DMS53 treated with DMSO at 0.1 percent for 48 hours (cell line): ENCODE measurements at regions not wholly inside any gene's neighbourhood (a gene's known extent, or its start where the extent isn't known, plus 50 kb on each side); places are given as distances from the start of the nearest gene placed in this dataset.
"Not testable (repeated sequence)": the region's sequence is repeated elsewhere in the genome, so short reads cannot be mapped to it uniquely, and the experiment has no call there.

ENCODE experiments used
- DNase-seq: peaks from one replicate; lab custom pipeline; 2025; ENCODE audit not compliant: unreplicated experiment; lab: John Stamatoyannopoulos, UW

- no peak for DNase-seq
Measured at GRCh38 chr7:46942574-46942973, 639.3 kb downstream of the TNS3 start.

GRCh38 chr7:46940178-46940577 is 641.7 kb downstream of the TNS3 start:
- DNase-seq = no peak

GRCh38 chr7:46939558-46939957 is 642.4 kb downstream of the TNS3 start:
- no peak for DNase-seq

- no peak for DNase-seq
Measured at GRCh38 chr7:46939089-46939488, 642.8 kb downstream of the TNS3 start.

- DNase-seq = no peak
Measured at GRCh38 chr7:46937826-46938225, 644.1 kb downstream of the TNS3 start.

GRCh38 chr7:46934198-46934825 is 647.6 kb downstream of the TNS3 start:
- no peak for DNase-seq

GRCh38 chr7:46933596-46933995 is 648.3 kb downstream of the TNS3 start:
- DNase-seq = no peak

GRCh38 chr7:46932676-46933424 is 649.1 kb downstream of the TNS3 start:
- no peak for DNase-seq

- DNase-seq = no peak
Measured at GRCh38 chr7:46932306-46932675, 649.6 kb downstream of the TNS3 start.

- no peak for DNase-seq
Measured at GRCh38 chr7:46930366-46930765, 651.5 kb downstream of the TNS3 start.

GRCh38 chr7:46929359-46929758 is 652.6 kb downstream of the TNS3 start:
- DNase-seq = no peak

GRCh38 chr7:46928719-46929118 is 653.2 kb downstream of the TNS3 start:
- no peak for DNase-seq

- peak; percentile 27 for DNase-seq
Measured at GRCh38 chr7:46927131-46927810, 654.6 kb downstream of the TNS3 start.

- no peak for DNase-seq
Measured at GRCh38 chr7:46916581-46916980, 665.3 kb downstream of the TNS3 start.

- DNase-seq = no peak
Measured at GRCh38 chr7:46912692-46913091, 669.2 kb downstream of the TNS3 start.

- no peak for DNase-seq
Measured at GRCh38 chr7:46909601-46910051, 672.3 kb downstream of the TNS3 start.

GRCh38 chr7:46908770-46909169 is 673.1 kb downstream of the TNS3 start:
- DNase-seq = no peak

- DNase-seq = not testable (repeated sequence)
Measured at GRCh38 chr7:46904523-46904922, 677.4 kb downstream of the TNS3 start.

- no peak for DNase-seq
Measured at GRCh38 chr7:46902463-46902862, 679.4 kb downstream of the TNS3 start.

- DNase-seq = no peak
Measured at GRCh38 chr7:46900312-46901263, 681.3 kb downstream of the TNS3 start.

GRCh38 chr7:46897381-46897780 is 684.5 kb downstream of the TNS3 start:
- DNase-seq = no peak
